H9 (cell line): ENCODE measurements at regions not wholly inside any gene's neighbourhood (a gene's known extent, or its start where the extent isn't known, plus 50 kb on each side); places are given as distances from the start of the nearest gene placed in this dataset.

Experiments
- DNase-seq: peaks from one replicate; pipeline ENCODE4 v3.0.0-alpha.2; 2017
- H2AFZ ChIP-seq: one replicate; pipeline ENCODE4 v1.6.1; 2013; ENCODE audit warnings: mild to moderate bottlenecking, low read length, control low read depth, moderate library complexity
- H2AK5ac ChIP-seq: 2 replicates; pipeline ENCODE4 v1.6.1; 2013; ENCODE audit warnings: low read length, control low read depth, mixed read lengths; ENCODE audit not compliant: insufficient read length
- H2BK120ac ChIP-seq: one replicate; pipeline ENCODE4 v1.6.1; 2013; ENCODE audit warnings: low read depth, mild to moderate bottlenecking, low read length, control low read depth, inconsistent platforms; ENCODE audit not compliant: poor library complexity, severe bottlenecking
- H2BK12ac ChIP-seq: 2 replicates; pipeline ENCODE4 v1.6.1; 2013; ENCODE audit warnings: low read length, control low read depth, mixed read lengths, low read depth; ENCODE audit not compliant: insufficient read length
- H2BK15ac ChIP-seq: 2 replicates; pipeline ENCODE4 v1.6.1; 2013; ENCODE audit warnings: low read depth, low read length, control low read depth
- H2BK20ac ChIP-seq: one replicate; pipeline ENCODE4 v1.6.1; 2013; ENCODE audit warnings: low read depth, mild to moderate bottlenecking, low read length, control low read depth, inconsistent platforms; ENCODE audit not compliant: poor library complexity, severe bottlenecking
- H2BK5ac ChIP-seq: 2 replicates; pipeline ENCODE4 v1.6.1; 2013; ENCODE audit warnings: low read length, control low read depth, mixed read lengths; ENCODE audit not compliant: insufficient read length
- H3K14ac ChIP-seq: 2 replicates; pipeline ENCODE4 v1.6.1; 2013; ENCODE audit warnings: low read length, control low read depth; ENCODE audit not compliant: insufficient read depth
- H3K18ac ChIP-seq: 2 replicates; pipeline ENCODE4 v1.6.1; 2013; ENCODE audit warnings: low read depth, mild to moderate bottlenecking, mixed read lengths, low read length, control low read depth; ENCODE audit not compliant: insufficient read length
- H3K23ac ChIP-seq: 2 replicates; pipeline ENCODE4 v1.6.1; 2013; ENCODE audit warnings: low read length, control low read depth, mixed read lengths, low read depth; ENCODE audit not compliant: insufficient read length
- H3K23me2 ChIP-seq: 2 replicates; pipeline ENCODE4 v1.6.1; 2013; ENCODE audit warnings: low read depth, mild to moderate bottlenecking, mixed read lengths, low read length, control low read depth; ENCODE audit not compliant: insufficient read length, poor library complexity, severe bottlenecking
- H3K27ac ChIP-seq: 2 replicates; pipeline ENCODE4 v1.5.1; 2013; ENCODE audit warnings: low read length, control low read depth, mixed read lengths, low read depth; ENCODE audit not compliant: insufficient read length
- H3K27me3 ChIP-seq: 2 replicates; pipeline ENCODE4 v1.6.1; 2013; ENCODE audit warnings: low read length, control low read depth, inconsistent platforms; ENCODE audit not compliant: insufficient read depth
- H3K4ac ChIP-seq: 2 replicates; pipeline ENCODE4 v1.6.1; 2013; ENCODE audit warnings: low read depth, mild to moderate bottlenecking, control low read depth, inconsistent platforms, low read length, moderate library complexity
- H3K4me1 ChIP-seq: 2 replicates; pipeline ENCODE4 v1.6.1; 2013; ENCODE audit warnings: low read length, control low read depth, inconsistent platforms; ENCODE audit not compliant: insufficient read depth
- H3K4me2 ChIP-seq: 2 replicates; pipeline ENCODE4 v1.6.1; 2013; ENCODE audit warnings: low read length, control low read depth, mixed read lengths; ENCODE audit not compliant: insufficient read length, insufficient read depth
- H3K56ac ChIP-seq: 2 replicates; pipeline ENCODE4 v1.6.1; 2013; ENCODE audit warnings: low read depth, mild to moderate bottlenecking, mixed read lengths, low read length, control low read depth; ENCODE audit not compliant: insufficient read length
- H3K79me1 ChIP-seq: 2 replicates; pipeline ENCODE4 v1.6.1; 2013; ENCODE audit warnings: low read depth, mild to moderate bottlenecking, moderate library complexity, low read length, control low read depth, inconsistent platforms; ENCODE audit not compliant: insufficient read depth, poor library complexity, severe bottlenecking
- H3K79me2 ChIP-seq: 2 replicates; pipeline ENCODE4 v1.6.1; 2013; ENCODE audit warnings: low read length, control low read depth, inconsistent platforms; ENCODE audit not compliant: insufficient read depth
- H3K9ac ChIP-seq: 2 replicates; pipeline ENCODE4 v1.6.1; 2013; ENCODE audit warnings: low read length, control low read depth, mixed read lengths; ENCODE audit not compliant: insufficient read length; ENCODE audit errors: extremely low read depth
- H3K9me3 ChIP-seq: one replicate; pipeline ENCODE4 v1.6.1; 2013; ENCODE audit warnings: low read depth, low read length, inconsistent platforms; ENCODE audit not compliant: control insufficient read depth
- H3T11ph ChIP-seq: one replicate; pipeline ENCODE4 v1.6.1; 2013; ENCODE audit warnings: mild to moderate bottlenecking, low read length, control low read depth, inconsistent platforms
- H4K20me1 ChIP-seq: one replicate; pipeline ENCODE4 v1.6.1; 2013; ENCODE audit not compliant: control insufficient read depth, insufficient read length, insufficient read depth
- H4K5ac ChIP-seq: 2 replicates; pipeline ENCODE4 v1.6.1; 2013; ENCODE audit warnings: low read depth, mild to moderate bottlenecking, mixed read lengths, low read length, control low read depth; ENCODE audit not compliant: insufficient read length
- H4K8ac ChIP-seq: replicated peaks from 2 replicates; pipeline ENCODE4 v1.6.1; 2013; ENCODE audit warnings: low read length, control low read depth, mixed read lengths, low read depth; ENCODE audit not compliant: insufficient read length
- H4K91ac ChIP-seq: 2 replicates; pipeline ENCODE4 v1.6.1; 2013; ENCODE audit warnings: low read depth, mild to moderate bottlenecking, moderate library complexity, mixed read lengths, low read length, control low read depth; ENCODE audit not compliant: insufficient read length
- H3K27ac Mint-ChIP-seq, 3 experiments: 2 replicates in 2 of 3; 3 replicates in 1 of 3; pipeline ENCODE4 v1.8.0; 2020 to 2021; ENCODE audit warnings: mixed read lengths in 3 of 3, mild to moderate bottlenecking in 1 of 3, moderate library complexity in 1 of 3
- H3K27me3 Mint-ChIP-seq: 2 replicates; pipeline ENCODE4 v1.8.0; 2021; ENCODE audit warnings: low read depth, mild to moderate bottlenecking, moderate library complexity, mixed read lengths
- H3K36me3 Mint-ChIP-seq, 3 experiments: 2 replicates in 2 of 3; 3 replicates in 1 of 3; pipeline ENCODE4 v1.8.0; 2020 to 2021; ENCODE audit warnings: low read depth in 3 of 3, mixed read lengths in 3 of 3; ENCODE audit not compliant: insufficient read depth in 1 of 3
- H3K4me1 Mint-ChIP-seq, 2 experiments: 2 replicates each; pipeline ENCODE4 v1.8.0; 2020; ENCODE audit warnings: mixed read lengths in 2 of 2
- H3K4me3 Mint-ChIP-seq, 2 experiments: 2 replicates in 1 of 2; 3 replicates in 1 of 2; pipeline ENCODE4 v1.8.0; 2020 to 2021; ENCODE audit warnings: mild to moderate bottlenecking in 2 of 2, mixed read lengths in 2 of 2, moderate library complexity in 1 of 2
- H3K9me3 Mint-ChIP-seq, 2 experiments: 2 replicates in 1 of 2; 3 replicates in 1 of 2; pipeline ENCODE4 v1.8.0; 2020; ENCODE audit warnings: mild to moderate bottlenecking in 2 of 2, mixed read lengths in 2 of 2, moderate library complexity in 1 of 2
- CTCF ChIP-seq: fragments of 200-600 bp; sonication (generic); conservative IDR thresholded peaks from 3 replicates; pipeline ENCODE4 v1.8.0; 2021; ENCODE audit warnings: antibody characterized with exemption, mild to moderate bottlenecking
- WGBS: extraction: QIAGEN DNeasy Blood & Tissue Kit; methylation state at CpG from one replicate; pipeline ENCODE4 v1.1.7; 2013; ENCODE audit warnings: missing lambda C conversion rate, low lambda C conversion rate, mixed read lengths; ENCODE audit not compliant: insufficient read length; ENCODE audit errors: extremely low coverage; 5-methylcytosine and 5-hydroxymethylcytosine counted together

GRCh38 chr4:177569434-177569833 lies 127.2 kb upstream of the AGA start:
- WGBS: no CpG with 5 or more reads among the region's 1 CpG
- no peak for DNase-seq
- no peak overlapping the region for H3K4ac ChIP-seq
- H3K79me1 ChIP-seq: no peaks in the 10 kb centered on the region
- H2AK5ac ChIP-seq: no peak overlapping the region
- H3K56ac ChIP-seq: no peak overlapping the region
- no peaks in the 10 kb centered on the region for H3K27me3 ChIP-seq
- no peaks in the 10 kb centered on the region for H3K23me2 ChIP-seq
- no peak overlapping the region for H3K14ac ChIP-seq
- H3K27ac ChIP-seq: no peak overlapping the region
- Mint-ChIP-seq H3K36me3 (no peaks in the 10 kb centered on the region; a peak in 2 of 7 replicates), H3K4me3 (no peak overlapping the region), H3K4me1 (peaks cover 2 to 6% of the 10 kb centered on the region in 2 experiments), H3K27ac (no peak overlapping the region), H3K27me3 (no peaks in the 10 kb centered on the region), H3K9me3 (peaks cover 0 to 2% of the 10 kb centered on the region in 2 experiments; a peak in 3 of 5 replicates)
- no peak overlapping the region for H2BK5ac ChIP-seq
- H4K8ac ChIP-seq: no peak overlapping the region
- no peak overlapping the region for H2BK12ac ChIP-seq
- no peak overlapping the region for H3K23ac ChIP-seq
- H3K4me2 ChIP-seq: no peak overlapping the region
- TF ChIP-seq CTCF: no peak
- no peak overlapping the region for H2BK120ac ChIP-seq
- no peak overlapping the region for H2BK20ac ChIP-seq
- no peak overlapping the region for H4K5ac ChIP-seq
- no peak overlapping the region for H4K91ac ChIP-seq
- no peaks in the 10 kb centered on the region for H3K79me2 ChIP-seq
- H3K18ac ChIP-seq: no peak overlapping the region
- no peak overlapping the region for H3K9ac ChIP-seq
- no peak overlapping the region for H2BK15ac ChIP-seq
- H4K20me1 ChIP-seq: no peaks in the 10 kb centered on the region
- no peaks in the 10 kb centered on the region for H3K4me1 ChIP-seq
- H2AFZ ChIP-seq: no peak overlapping the region
- H3K9me3 ChIP-seq: no peaks in the 10 kb centered on the region
- no peak overlapping the region for H3T11ph ChIP-seq
